ENCODE measurements at regions not wholly inside any gene's neighbourhood (a gene's known extent, or its start where the extent isn't known, plus 50 kb on each side); places are given as distances from the start of the nearest gene placed in this dataset.

- FAIRE-seq, result no peak
- DNase-seq (ENCODE audit: low spot score), result no peak
These were observed 50.3 kb downstream of the SHANK2 start for GRCh38 chr11:71201936-71202597.

GRCh38 chr11:71201231-71201630 is 51.1 kb downstream of the SHANK2 start:
- DNase-seq (ENCODE audit: low spot score), result no peak
- no peak for FAIRE-seq

- DNase-seq (ENCODE audit: low spot score) (no peak), FAIRE-seq (no peak)
These were observed 51.6 kb downstream of the SHANK2 start for GRCh38 chr11:71200761-71201160.

- FAIRE-seq (peak; percentile 42), DNase-seq (ENCODE audit: low spot score) (no peak)
These were observed 52.1 kb downstream of the SHANK2 start for GRCh38 chr11:71200172-71200716.

GRCh38 chr11:71199226-71199820 is 53.1 kb downstream of the SHANK2 start:
- FAIRE-seq (no peak), DNase-seq (ENCODE audit: low spot score) (no peak)

GRCh38 chr11:71198823-71199165 is 53.6 kb downstream of the SHANK2 start:
- DNase-seq (ENCODE audit: low spot score) (no peak), FAIRE-seq (no peak)

GRCh38 chr11:71198141-71198822 is 54.1 kb downstream of the SHANK2 start:
- DNase-seq (ENCODE audit: low spot score) (no peak), FAIRE-seq (no peak)

- no peak for DNase-seq (ENCODE audit: low spot score)
These were observed 55.3 kb downstream of the SHANK2 start for GRCh38 chr11:71197096-71197495.

GRCh38 chr11:71194710-71195109 is 57.7 kb downstream of the SHANK2 start:
- DNase-seq (ENCODE audit: low spot score) (no peak), FAIRE-seq (no peak)

More at GRCh38 chr11:71197096-71197495, 55.3 kb downstream of the SHANK2 start:
- FAIRE-seq, result no peak

GRCh38 chr11:71193431-71193830 is 58.9 kb downstream of the SHANK2 start:
- FAIRE-seq (no peak), DNase-seq (ENCODE audit: low spot score) (no peak)

GRCh38 chr11:71192629-71193028 is 59.7 kb downstream of the SHANK2 start:
- FAIRE-seq (no peak), DNase-seq (ENCODE audit: low spot score) (no peak)

GRCh38 chr11:71191201-71191600 is 61.2 kb downstream of the SHANK2 start:
- FAIRE-seq (no peak), DNase-seq (ENCODE audit: low spot score) (no peak)

GRCh38 chr11:71190551-71190950 is 61.8 kb downstream of the SHANK2 start:
- DNase-seq (ENCODE audit: low spot score), result no peak
- no peak for FAIRE-seq

GRCh38 chr11:71189768-71190315 is 62.5 kb downstream of the SHANK2 start:
- FAIRE-seq, result no peak

GRCh38 chr11:71188886-71189767 is 63.2 kb downstream of the SHANK2 start:
- FAIRE-seq (no peak), DNase-seq (ENCODE audit: low spot score) (no peak)

More at GRCh38 chr11:71189768-71190315, 62.5 kb downstream of the SHANK2 start:
- no peak for DNase-seq (ENCODE audit: low spot score)

- no peak for DNase-seq (ENCODE audit: low spot score)
- no peak for FAIRE-seq
These were observed 64.3 kb downstream of the SHANK2 start for GRCh38 chr11:71188073-71188472.

GRCh38 chr11:71186806-71187205 is 65.6 kb downstream of the SHANK2 start:
- FAIRE-seq (no peak), DNase-seq (ENCODE audit: low spot score) (no peak)

- DNase-seq (ENCODE audit: low spot score) (no peak), FAIRE-seq (no peak)
These were observed 67.0 kb downstream of the SHANK2 start for GRCh38 chr11:71185411-71185810.

- FAIRE-seq (no peak), DNase-seq (ENCODE audit: low spot score) (no peak)
These were observed 67.8 kb downstream of the SHANK2 start for GRCh38 chr11:71184421-71185210.

GRCh38 chr11:71183878-71184277 is 68.5 kb downstream of the SHANK2 start:
- DNase-seq (ENCODE audit: low spot score) (no peak), FAIRE-seq (no peak)

Measured in urothelium cell line (cell line).